HCT116 (cell line): ENCODE measurements at regions not wholly inside any gene's neighbourhood (a gene's known extent, or its start where the extent isn't known, plus 50 kb on each side); places are given as distances from the start of the nearest gene placed in this dataset.
"Not testable (repeated sequence)": the region's sequence is repeated elsewhere in the genome, so short reads cannot be mapped to it uniquely, and the experiment has no call there.

Experiments used
- ATAC-seq: fragments of 200-7000 bp; cut with Tn5 transposase; 2 replicates; pipeline ENCODE4 v1.9.1; 2020; ENCODE audit warnings: mild to moderate bottlenecking, moderate library complexity
- BruUV-seq: library from RNA; stranded (reverse); fragments of 400-500 nt; replicated peaks from 2 replicates; lab custom pipeline; 2021; lab: Mats Ljungman, UMichigan
- CTCF ChIA-PET: fragments of 300-600 bp; sonication (Branson Sonifier 250); formaldehyde crosslinking; loops from one replicate; lab custom pipeline; 2021; ENCODE audit warnings: antibody characterized with exemption; lab: Charles Lee
- POLR2A ChIA-PET: fragments of 300-600, 350-600 bp; sonication (Branson Sonifier 250); formaldehyde crosslinking; loops from one replicate; lab custom pipeline; 2021; ENCODE audit warnings: antibody characterized with exemption; lab: Charles Lee
- RAD21 ChIA-PET, 2 experiments: fragments of 300-600 bp; sonication (Branson Sonifier 250); formaldehyde crosslinking; loops; one replicate each; lab custom pipeline; 2023; ENCODE audit warnings: low total read pairs in 2 of 2; ENCODE audit not compliant: uncharacterized antibody in 2 of 2, unreplicated experiment in 2 of 2, low non-redundant PET in 1 of 2; lab: Charles Lee
- DNase-seq: peaks from one replicate; pipeline ENCODE4 v3.0.0-alpha.2; 2010; ENCODE audit warnings: low read depth, low spot score
- H2AFZ ChIP-seq: fragments of 200-600 bp; shearing (Covaris generic), sonication (generic); 2 replicates; pipeline ENCODE4 v1.6.1; 2017; ENCODE audit warnings: low read depth, mixed run types, mixed read lengths, antibody characterized with exemption, low read length; ENCODE audit not compliant: poor library complexity, severe bottlenecking
- H3K27ac ChIP-seq: 2 replicates; pipeline ENCODE4 v1.5.1; 2012; ENCODE audit warnings: low read depth, low read length
- H3K27me3 ChIP-seq: fragments of 200-600 bp; sonication (generic); 2 replicates; pipeline ENCODE4 v1.6.1; 2016; ENCODE audit warnings: mixed run types, low read length, mixed read lengths; ENCODE audit not compliant: insufficient read depth
- H3K36me3 ChIP-seq, 2 experiments: fragments of 200-500 bp in 1 of 2; fragments of 200-600 bp in 1 of 2; sonication (Bioruptor generic) in 1 of 2; sonication (generic) in 1 of 2; 2 replicates each; pipeline versions ENCODE4 v1.5.1 to v1.6.1; 2014 to 2016; ENCODE audit warnings: low read length in 2 of 2, inconsistent platforms in 1 of 2, mixed read lengths in 1 of 2, mixed run types in 1 of 2; ENCODE audit not compliant: insufficient read depth in 2 of 2, control insufficient read depth in 1 of 2
- H3K4me1 ChIP-seq, 2 experiments: fragments of 200-600 bp in 1 of 2; sonication (generic) in 1 of 2; 2 replicates each; pipeline versions ENCODE4 v1.5.1 to v1.6.1; 2012 to 2017; ENCODE audit warnings: low read length in 2 of 2, inconsistent platforms in 1 of 2, mild to moderate bottlenecking in 1 of 2, mixed read lengths in 1 of 2, mixed run types in 1 of 2, moderate library complexity in 1 of 2; ENCODE audit not compliant: insufficient read depth in 2 of 2, control insufficient read depth in 1 of 2
- H3K4me2 ChIP-seq: fragments of 200-600 bp; sonication (generic); 2 replicates; pipeline ENCODE4 v1.6.1; 2017; ENCODE audit warnings: mixed run types, low read length, mixed read lengths
- H3K4me3 ChIP-seq, 2 experiments: fragments of 200-600 bp in 1 of 2; sonication (generic) in 1 of 2; replicated peaks in 1 of 2; 2 replicates each; pipeline ENCODE4 v1.5.1; 2011 to 2016; ENCODE audit warnings: low read length in 2 of 2, control low read depth in 1 of 2, low read depth in 1 of 2, mild to moderate bottlenecking in 1 of 2, mixed read lengths in 1 of 2, mixed run types in 1 of 2
- H3K79me2 ChIP-seq: fragments of 200-600 bp; sonication (generic); 2 replicates; pipeline ENCODE4 v1.6.1; 2017; ENCODE audit warnings: mild to moderate bottlenecking, mixed run types, low read length, moderate library complexity, mixed read lengths; ENCODE audit not compliant: insufficient read depth
- H3K9ac ChIP-seq: fragments of 200-600 bp; sonication (generic); 2 replicates; pipeline ENCODE4 v1.6.1; 2016; ENCODE audit warnings: low read length, mixed read lengths
- H3K9me2 ChIP-seq: fragments of 200-600 bp; sonication (generic), shearing (Covaris generic); 2 replicates; pipeline ENCODE4 v1.6.1; 2017; ENCODE audit warnings: mixed run types, mild to moderate bottlenecking, moderate library complexity; ENCODE audit not compliant: insufficient read depth
- H3K9me3 ChIP-seq, 2 experiments: fragments of 200-500 bp in 1 of 2; fragments of 200-600 bp in 1 of 2; sonication (Bioruptor generic) in 1 of 2; sonication (generic) in 1 of 2; 2 replicates each; pipeline ENCODE4 v1.6.1; 2014 to 2017; ENCODE audit warnings: low read length in 2 of 2, mixed read lengths in 2 of 2, inconsistent platforms in 1 of 2, low read depth in 1 of 2, mild to moderate bottlenecking in 1 of 2, mixed run types in 1 of 2, moderate library complexity in 1 of 2; ENCODE audit not compliant: control insufficient read depth in 1 of 2, insufficient read depth in 1 of 2
- H4K20me1 ChIP-seq: fragments of 200-600 bp; sonication (generic), shearing (Covaris generic); 2 replicates; pipeline ENCODE4 v1.6.1; 2017; ENCODE audit warnings: mixed run types, mild to moderate bottlenecking, moderate library complexity; ENCODE audit not compliant: insufficient read depth
- RAD21 ChIP-seq: IDR thresholded peaks from 2 replicates; pipeline ENCODE4 v1.6.1; 2012; ENCODE audit warnings: low read depth, mild to moderate bottlenecking
- intact Hi-C: fragments of 100-400 bp; cut with micrococcal nuclease; formaldehyde crosslinking; loops from 2 replicates; pipeline ENCODE4 v1.10.0; 2022
- TF ChIP-seq, protein P1 (sequence below), 3 experiments: fragments of 200-600 bp in 1 of 3; sonication (generic) in 1 of 3; IDR thresholded peaks in 2 of 3; conservative IDR thresholded peaks in 1 of 3; 2 replicates each; pipeline ENCODE4 v1.5.1; 2012 to 2017; ENCODE audit warnings: low read depth in 2 of 3, low read length in 2 of 3, antibody characterized with exemption in 1 of 3, borderline replicate concordance in 1 of 3, control low read depth in 1 of 3, mild to moderate bottlenecking in 1 of 3, mixed read lengths in 1 of 3, mixed run types in 1 of 3, moderate library complexity in 1 of 3; ENCODE audit not compliant: insufficient read depth in 1 of 3

DNA sequence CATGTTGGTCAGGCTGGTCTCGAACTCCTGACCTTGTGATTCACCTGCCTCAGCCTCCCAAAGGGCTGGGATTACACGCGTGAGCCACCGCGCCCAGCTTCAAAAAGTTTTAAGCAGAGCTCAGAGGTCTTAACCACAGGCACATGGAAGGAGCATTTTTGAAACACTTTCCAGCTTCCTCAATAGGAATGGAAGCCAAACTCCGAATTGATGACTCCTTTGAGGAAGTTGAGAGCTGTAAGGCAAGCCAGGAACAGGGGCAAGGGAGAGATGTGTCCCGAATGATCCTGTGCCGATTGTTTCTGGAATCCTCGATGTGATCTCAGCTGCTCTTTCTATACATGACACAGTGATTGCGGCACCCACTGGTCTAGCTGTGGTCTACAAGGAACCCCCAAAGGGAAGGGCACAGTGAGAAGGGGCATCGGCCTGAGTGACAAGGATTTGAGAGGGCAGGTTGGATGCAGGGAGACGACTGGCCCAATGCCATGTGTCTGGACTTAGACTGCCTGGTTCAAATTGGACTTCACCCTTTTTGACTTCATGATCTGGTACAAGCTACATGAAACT, 116.2 kb downstream of the ADRA2C start:
- BruUV-seq, H3K79me2 ChIP-seq, CTCF ChIA-PET, H2AFZ ChIP-seq, POLR2A ChIA-PET, H3K27ac ChIP-seq, H3K9ac ChIP-seq, DNase-seq, H3K36me3 ChIP-seq, H3K4me2 ChIP-seq, H3K27me3 ChIP-seq, H3K4me1 ChIP-seq, H3K9me2 ChIP-seq, H4K20me1 ChIP-seq, ATAC-seq, H3K9me3 ChIP-seq, H3K4me3 ChIP-seq, RAD21 ChIA-PET: not testable (repeated sequence)
- intact Hi-C loops: loop anchor here (10.0 kb wide), 2 partner anchors 318 to 538 kb away; no protein-coding TSS in a partner anchor

- intact Hi-C loops: loop anchor here (10.0 kb wide), 2 partner anchors 319 to 539 kb away; no protein-coding TSS in a partner anchor
- not testable (repeated sequence) for ATAC-seq, BruUV-seq
Observed at GRCh38 chr4:3884261-3884660, 118.1 kb downstream of the ADRA2C start.

DNA sequence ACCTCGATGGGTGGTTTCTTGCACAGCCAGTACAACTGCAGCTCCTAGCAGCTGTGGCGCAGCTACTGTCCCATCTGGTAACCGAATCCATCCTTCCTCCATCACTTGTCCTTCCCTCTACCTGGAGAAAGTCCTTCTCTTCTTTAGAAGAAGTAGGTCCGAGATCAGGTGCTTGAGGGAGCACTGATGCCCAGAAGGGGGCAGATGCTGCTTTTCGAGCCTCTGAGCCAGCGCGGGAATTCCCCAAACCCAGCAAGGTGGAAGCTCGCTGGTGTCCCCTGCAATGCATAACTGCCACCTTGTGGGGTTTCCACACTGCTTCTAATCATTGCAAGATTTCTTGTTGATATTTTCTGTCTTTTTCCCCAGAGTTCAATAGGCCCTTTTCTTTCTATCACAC, 127.4 kb downstream of the ADRA2C start:
- CTCF ChIA-PET: not testable (repeated sequence)

More at GRCh38 chr4:3884261-3884660, 118.1 kb downstream of the ADRA2C start:
- CTCF ChIA-PET, H3K4me1 ChIP-seq, H3K9me3 ChIP-seq, H4K20me1 ChIP-seq, DNase-seq, H2AFZ ChIP-seq, H3K9ac ChIP-seq, H3K27ac ChIP-seq, POLR2A ChIA-PET, H3K4me2 ChIP-seq, H3K36me3 ChIP-seq, H3K27me3 ChIP-seq, H3K9me2 ChIP-seq, H3K4me3 ChIP-seq, RAD21 ChIA-PET, H3K79me2 ChIP-seq: not testable (repeated sequence)

More for the DNA sequence above, 127.4 kb downstream of the ADRA2C start:
- TF ChIP-seq RAD21: peak; percentile 52
- TF ChIP-seq, protein P1, sequence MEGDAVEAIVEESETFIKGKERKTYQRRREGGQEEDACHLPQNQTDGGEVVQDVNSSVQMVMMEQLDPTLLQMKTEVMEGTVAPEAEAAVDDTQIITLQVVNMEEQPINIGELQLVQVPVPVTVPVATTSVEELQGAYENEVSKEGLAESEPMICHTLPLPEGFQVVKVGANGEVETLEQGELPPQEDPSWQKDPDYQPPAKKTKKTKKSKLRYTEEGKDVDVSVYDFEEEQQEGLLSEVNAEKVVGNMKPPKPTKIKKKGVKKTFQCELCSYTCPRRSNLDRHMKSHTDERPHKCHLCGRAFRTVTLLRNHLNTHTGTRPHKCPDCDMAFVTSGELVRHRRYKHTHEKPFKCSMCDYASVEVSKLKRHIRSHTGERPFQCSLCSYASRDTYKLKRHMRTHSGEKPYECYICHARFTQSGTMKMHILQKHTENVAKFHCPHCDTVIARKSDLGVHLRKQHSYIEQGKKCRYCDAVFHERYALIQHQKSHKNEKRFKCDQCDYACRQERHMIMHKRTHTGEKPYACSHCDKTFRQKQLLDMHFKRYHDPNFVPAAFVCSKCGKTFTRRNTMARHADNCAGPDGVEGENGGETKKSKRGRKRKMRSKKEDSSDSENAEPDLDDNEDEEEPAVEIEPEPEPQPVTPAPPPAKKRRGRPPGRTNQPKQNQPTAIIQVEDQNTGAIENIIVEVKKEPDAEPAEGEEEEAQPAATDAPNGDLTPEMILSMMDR (IDR thresholded peaks at IDR 0.05 in 2 of 3, conservative IDR thresholded peaks at IDR 0.05 in 1 of 3; ENCODE audit: borderline replicate concordance in 1 of 3, insufficient read depth in 1 of 3, low read depth in 2 of 3, low read length in 2 of 3): peak; percentile 19 to 51 (median 22); a peak in 4 of 6 replicates
- H3K36me3 ChIP-seq, H3K79me2 ChIP-seq, POLR2A ChIA-PET, H4K20me1 ChIP-seq, DNase-seq, H3K4me3 ChIP-seq, H3K4me1 ChIP-seq, H2AFZ ChIP-seq, H3K27me3 ChIP-seq, H3K9me3 ChIP-seq, RAD21 ChIA-PET, H3K9me2 ChIP-seq, H3K9ac ChIP-seq, H3K27ac ChIP-seq, H3K4me2 ChIP-seq, intact Hi-C loops, ATAC-seq, BruUV-seq: not testable (repeated sequence)
